Esophagus squamous epithelium (tissue), 5 donors: ENCODE measurements at regions not wholly inside any gene's neighbourhood (a gene's known extent, or its start where the extent isn't known, plus 50 kb on each side); places are given as distances from the start of the nearest gene placed in this dataset.

Experiments
- DNase-seq: peaks from one replicate; lab custom pipeline; 2025; lab: John Stamatoyannopoulos, UW
- H3K27ac ChIP-seq, 4 donors: fragments of 200-600 bp; sonication (generic); one replicate each; pipeline ENCODE4 v1.5.1; 2016 to 2019; ENCODE audit warnings: mild to moderate bottlenecking in 1 of 4
- H3K27me3 ChIP-seq, 4 donors: fragments of 200-600 bp; sonication (generic); 1 replicate in 3 of 4; 2 replicates in 1 of 4; pipeline versions ENCODE4 v1.5.1 to v1.6.0; 2017 to 2021; ENCODE audit warnings: antibody characterized with exemption in 1 of 4
- H3K36me3 ChIP-seq, 3 donors: fragments of 200-600 bp; sonication (generic); one replicate each; pipeline ENCODE4 v1.5.1; 2016 to 2019
- H3K4me1 ChIP-seq, 3 donors: fragments of 200-600 bp; sonication (generic); one replicate each; pipeline ENCODE4 v1.5.1; 2017 to 2019
- H3K4me3 ChIP-seq, 4 donors: fragments of 200-600 bp; sonication (generic); 1 replicate in 3 of 4; 2 replicates in 1 of 4; pipeline ENCODE4 v1.5.1; 2016 to 2019; ENCODE audit warnings: mild to moderate bottlenecking in 2 of 4, moderate library complexity in 1 of 4
- H3K9me3 ChIP-seq, 3 donors: fragments of 200-600 bp; sonication (generic); one replicate each; pipeline ENCODE4 v1.5.1; 2016 to 2019
- POLR2A ChIP-seq, 4 donors: fragments of 450-650 bp; IDR thresholded peaks; one replicate each; pipeline ENCODE4 v1.6.1; 2017; ENCODE audit warnings: antibody characterized with exemption in 4 of 4, mild to moderate bottlenecking in 4 of 4, moderate library complexity in 3 of 4
- WGBS, 2 donors: methylation state at CpG; one replicate each; pipeline ENCODE4 v1.1.5; 2018; 5-methylcytosine and 5-hydroxymethylcytosine counted together
- intact Hi-C: fragments of 100-400 bp; cut with DNase I; formaldehyde crosslinking; loops from one replicate; pipeline ENCODE4 v1.15.0; 2022
- TF ChIP-seq, protein P1 (sequence below), 6 experiments: fragments of 450-650 bp in 4 of 6; fragments of 200-600 bp in 2 of 6; sonication (generic) in 2 of 6; IDR thresholded peaks; one replicate each; pipeline ENCODE4 v1.5.1; 2016 to 2019; ENCODE audit warnings: antibody characterized with exemption in 6 of 6, mild to moderate bottlenecking in 4 of 6, moderate library complexity in 4 of 6
- donor health status: DM: yes; HTN: yes; CAD: no.

DNA sequence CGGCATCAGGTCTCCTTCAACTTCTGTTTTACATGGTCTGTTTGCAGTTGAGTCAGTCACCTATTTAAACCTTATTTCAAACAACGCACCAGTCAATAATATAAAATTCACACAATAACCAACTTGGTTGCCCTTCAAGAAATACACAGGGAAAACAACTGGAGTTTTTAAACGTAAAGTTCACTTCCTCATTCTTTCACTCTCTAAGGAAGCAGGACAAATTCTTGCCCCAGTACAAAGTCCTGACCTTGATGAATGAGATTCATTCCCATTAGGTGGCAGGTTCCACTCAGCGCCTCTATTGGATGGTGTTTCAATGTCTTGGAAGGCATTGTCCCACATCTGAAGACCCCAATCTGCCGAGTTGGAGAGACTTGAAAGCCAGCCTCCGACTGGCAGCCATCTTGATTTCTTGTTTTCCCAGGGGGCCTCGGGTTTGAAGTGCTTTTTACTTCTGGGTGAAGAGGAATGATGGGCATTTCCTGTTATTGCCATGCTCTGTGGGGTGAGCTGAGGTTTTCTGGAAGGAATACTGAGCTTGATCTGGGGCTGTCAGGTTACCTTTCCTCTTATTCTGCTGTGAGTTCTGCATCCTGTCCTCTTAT, 105.0 kb downstream of the ACER2 start:
- Histone ChIP-seq H3K9me3 (no peaks in the 10 kb centered on the region), H3K27me3 (no peaks in the 10 kb centered on the region), H3K36me3 (no peaks in the 10 kb centered on the region), H3K27ac (no peak overlapping the region), H3K4me3 (no peak overlapping the region), H3K4me1 (no peaks in the 10 kb centered on the region)
- WGBS, 2 donors: 75 to 76% methylated on average over 7 of the region's 7 CpGs
- intact Hi-C loops: no loop called here
- no peak for TF ChIP-seq POLR2A (IDR thresholded peaks at IDR 0.05)
- DNase-seq: no peak

- intact Hi-C loops: no loop called here
- 64 to 72% methylated on average over 7 of the region's 7 CpGs for WGBS, 2 donors
- no peaks in the 10 kb centered on the region for H3K4me1 ChIP-seq
- TF ChIP-seq POLR2A (IDR thresholded peaks at IDR 0.05): no peak
- TF ChIP-seq, protein P1, sequence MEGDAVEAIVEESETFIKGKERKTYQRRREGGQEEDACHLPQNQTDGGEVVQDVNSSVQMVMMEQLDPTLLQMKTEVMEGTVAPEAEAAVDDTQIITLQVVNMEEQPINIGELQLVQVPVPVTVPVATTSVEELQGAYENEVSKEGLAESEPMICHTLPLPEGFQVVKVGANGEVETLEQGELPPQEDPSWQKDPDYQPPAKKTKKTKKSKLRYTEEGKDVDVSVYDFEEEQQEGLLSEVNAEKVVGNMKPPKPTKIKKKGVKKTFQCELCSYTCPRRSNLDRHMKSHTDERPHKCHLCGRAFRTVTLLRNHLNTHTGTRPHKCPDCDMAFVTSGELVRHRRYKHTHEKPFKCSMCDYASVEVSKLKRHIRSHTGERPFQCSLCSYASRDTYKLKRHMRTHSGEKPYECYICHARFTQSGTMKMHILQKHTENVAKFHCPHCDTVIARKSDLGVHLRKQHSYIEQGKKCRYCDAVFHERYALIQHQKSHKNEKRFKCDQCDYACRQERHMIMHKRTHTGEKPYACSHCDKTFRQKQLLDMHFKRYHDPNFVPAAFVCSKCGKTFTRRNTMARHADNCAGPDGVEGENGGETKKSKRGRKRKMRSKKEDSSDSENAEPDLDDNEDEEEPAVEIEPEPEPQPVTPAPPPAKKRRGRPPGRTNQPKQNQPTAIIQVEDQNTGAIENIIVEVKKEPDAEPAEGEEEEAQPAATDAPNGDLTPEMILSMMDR (IDR thresholded peaks at IDR 0.05): no peak
- H3K9me3 ChIP-seq: no peaks in the 10 kb centered on the region
- no peaks in the 10 kb centered on the region for H3K36me3 ChIP-seq
- H3K27ac ChIP-seq: no peak overlapping the region
- no peak for DNase-seq
- H3K4me3 ChIP-seq: no peak overlapping the region
- no peaks in the 10 kb centered on the region for H3K27me3 ChIP-seq
Observed at GRCh38 chr9:19512103-19512832, 103.5 kb downstream of the ACER2 start.

DNA sequence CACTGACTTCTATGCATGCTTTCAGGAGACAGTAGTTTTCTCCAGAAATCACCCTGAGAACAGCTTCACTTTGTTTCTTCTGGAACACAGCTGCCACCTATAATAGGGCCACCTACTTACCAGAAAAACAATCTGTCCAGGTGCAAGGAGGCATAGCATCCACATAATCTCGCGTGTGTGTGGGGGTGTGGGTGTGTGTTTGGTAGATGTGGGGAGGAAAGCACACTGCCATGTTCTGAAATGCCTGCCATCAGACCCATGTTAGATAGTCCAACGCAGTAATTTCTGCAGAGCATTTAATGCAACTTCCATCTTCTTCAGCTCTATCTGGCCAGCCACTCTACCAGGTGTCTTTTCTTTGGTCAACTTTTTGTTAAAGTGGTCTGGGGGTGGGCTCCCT, 102.9 kb downstream of the ACER2 start:
- DNase-seq: no peak

GRCh38 chr9:19510907-19511306, 102.1 kb downstream of the ACER2 start:
- DNase-seq: no peak
- intact Hi-C loops: no loop called here
- TF ChIP-seq, protein P1 (IDR thresholded peaks at IDR 0.05): no peak
- TF ChIP-seq POLR2A (IDR thresholded peaks at IDR 0.05): no peak
- Histone ChIP-seq H3K27ac (no peak overlapping the region), H3K4me3 (no peak overlapping the region), H3K9me3 (no peaks in the 10 kb centered on the region), H3K4me1 (no peaks in the 10 kb centered on the region), H3K27me3 (no peaks in the 10 kb centered on the region), H3K36me3 (no peaks in the 10 kb centered on the region)
- WGBS, 2 donors: 18 to 48% methylated on average over 4 of the region's 4 CpGs

More for the DNA sequence above, 102.9 kb downstream of the ACER2 start:
- Histone ChIP-seq H3K36me3 (no peaks in the 10 kb centered on the region), H3K4me3 (no peak overlapping the region), H3K27ac (no peak overlapping the region), H3K4me1 (no peaks in the 10 kb centered on the region), H3K9me3 (no peaks in the 10 kb centered on the region), H3K27me3 (no peaks in the 10 kb centered on the region)
- TF ChIP-seq, protein P1 (IDR thresholded peaks at IDR 0.05): no peak
- no peak for TF ChIP-seq POLR2A (IDR thresholded peaks at IDR 0.05)
- WGBS, 2 donors: 64 to 94% methylated on average over 3 of the region's 3 CpGs
- intact Hi-C loops: no loop called here
